ENCODE measurements at regions not wholly inside any gene's neighbourhood (a gene's known extent, or its start where the extent isn't known, plus 50 kb on each side); places are given as distances from the start of the nearest gene placed in this dataset.

DNA sequence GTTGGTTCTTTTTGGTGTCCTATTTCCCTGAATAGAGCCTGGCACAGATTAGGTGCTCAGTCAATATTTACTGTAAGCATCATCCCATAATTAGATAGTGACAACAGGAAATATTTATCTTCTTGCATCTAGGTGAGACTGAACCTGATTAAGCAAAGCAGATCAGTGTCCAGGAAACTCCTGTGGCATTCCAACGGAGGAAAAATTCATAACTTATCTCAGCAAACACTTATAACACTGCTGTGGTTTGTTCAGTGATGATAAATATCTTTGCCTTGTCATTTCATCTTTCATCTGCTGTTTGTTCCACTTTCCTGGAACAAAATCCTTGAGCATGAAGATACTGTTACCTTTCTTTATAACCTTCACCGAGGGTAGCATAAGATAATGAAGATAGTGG lies 1160.3 kb upstream of the AUTS2 start:
- Histone ChIP-seq H3K4me2 (ENCODE audit: low read length) (no peak overlapping the region), H3K9me2 (replicated peaks; ENCODE audit: control insufficient read depth, low read length) (no peaks in the 10 kb centered on the region)

DNA sequence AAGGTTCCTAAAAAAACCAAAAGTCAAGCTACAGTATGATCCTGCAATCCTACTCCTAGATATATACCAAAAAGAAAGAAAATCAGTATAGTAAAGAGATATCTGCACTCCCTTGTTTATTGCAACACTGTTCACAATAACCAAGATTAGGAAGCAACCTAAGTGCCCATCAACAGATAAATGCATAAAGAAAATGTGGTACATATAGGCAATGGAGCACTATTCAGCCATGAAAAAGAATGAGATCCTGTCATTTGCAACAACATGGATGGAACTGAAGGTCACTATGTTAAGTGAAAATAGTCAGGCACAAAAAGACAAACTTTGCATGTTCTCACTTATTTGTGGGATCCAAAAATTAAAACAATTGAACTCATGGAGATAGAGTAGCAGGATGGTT lies 1159.5 kb upstream of the AUTS2 start:
- Histone ChIP-seq H3F3A (ENCODE audit: control insufficient read depth, insufficient read depth) (no peaks in the 10 kb centered on the region), H3K9me2 (replicated peaks; ENCODE audit: control insufficient read depth, low read length) (no peaks in the 10 kb centered on the region), H4K20me1 (ENCODE audit: control insufficient read depth, insufficient read depth, low read depth, low read length) (no peaks in the 10 kb centered on the region), H3K4me2 (ENCODE audit: low read length) (no peak overlapping the region), H3K4me3 (ENCODE audit: low read length) (no peak overlapping the region), H3K9me3 (ENCODE audit: control insufficient read depth, insufficient read depth, low read length) (peaks cover 8% of the 10 kb centered on the region; the same call in 1 of the 2 replicates), H3K27me3 (ENCODE audit: control insufficient read depth, low read length) (no peaks in the 10 kb centered on the region), H3K4me1 (ENCODE audit: control insufficient read depth, low read length) (no peaks in the 10 kb centered on the region), H3K36me3 (ENCODE audit: control insufficient read depth, low read length) (no peaks in the 10 kb centered on the region), H3K27ac (ENCODE audit: low read depth, low read length) (no peak overlapping the region), H3K79me2 (ENCODE audit: control insufficient read depth, low read length) (no peaks in the 10 kb centered on the region)
- TF ChIP-seq EZH2phosphoT487 (IDR thresholded peaks at IDR 0.05; ENCODE audit: borderline replicate concordance, low read length), result no peak

More for the DNA sequence above, 1160.3 kb upstream of the AUTS2 start:
- Histone ChIP-seq H3K27ac (ENCODE audit: low read depth, low read length) (no peak overlapping the region), H3K4me3 (ENCODE audit: low read length) (no peak overlapping the region), H3K27me3 (ENCODE audit: control insufficient read depth, low read length) (no peaks in the 10 kb centered on the region), H3K9me3 (ENCODE audit: control insufficient read depth, insufficient read depth, low read length) (peaks cover 8% of the 10 kb centered on the region; the same call in 1 of the 2 replicates), H3F3A (ENCODE audit: control insufficient read depth, insufficient read depth) (no peaks in the 10 kb centered on the region), H3K36me3 (ENCODE audit: control insufficient read depth, low read length) (no peaks in the 10 kb centered on the region), H3K79me2 (ENCODE audit: control insufficient read depth, low read length) (no peaks in the 10 kb centered on the region), H3K4me1 (ENCODE audit: control insufficient read depth, low read length) (no peaks in the 10 kb centered on the region), H4K20me1 (ENCODE audit: control insufficient read depth, insufficient read depth, low read depth, low read length) (no peaks in the 10 kb centered on the region)
- TF ChIP-seq CTCF (IDR thresholded peaks at IDR 0.05; ENCODE audit: low read depth, low read length, poor library complexity, severe bottlenecking) (no peak), EZH2phosphoT487 (IDR thresholded peaks at IDR 0.05; ENCODE audit: borderline replicate concordance, low read length) (no peak)

DNA sequence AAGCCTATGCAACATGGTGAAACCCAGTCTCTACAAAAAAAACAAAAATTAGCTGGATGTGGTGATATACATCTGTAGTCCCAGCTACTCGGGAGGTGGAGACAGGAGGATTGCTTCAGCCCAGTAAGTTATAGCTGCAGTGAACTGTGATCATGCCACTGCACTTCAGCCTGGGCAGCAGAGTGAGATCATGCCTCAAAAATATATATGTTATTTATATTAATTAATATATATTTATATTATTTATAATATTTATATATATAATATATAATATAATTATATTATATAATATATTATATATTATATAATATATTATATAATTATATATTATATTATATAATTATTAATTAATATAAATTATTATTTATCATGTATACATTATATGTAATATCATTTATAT lies 1158.4 kb upstream of the AUTS2 start:
- H3K9me2 ChIP-seq (replicated peaks; ENCODE audit: control insufficient read depth, low read length), result no peaks in the 10 kb centered on the region
- H3K4me1 ChIP-seq (ENCODE audit: control insufficient read depth, low read length), result no peaks in the 10 kb centered on the region
- peaks cover 8% of the 10 kb centered on the region; the same call in 1 of the 2 replicates for H3K9me3 ChIP-seq (ENCODE audit: control insufficient read depth, insufficient read depth, low read length)
- TF ChIP-seq CTCF (IDR thresholded peaks at IDR 0.05; ENCODE audit: low read depth, low read length, poor library complexity, severe bottlenecking), result no peak
- no peak for TF ChIP-seq EZH2phosphoT487 (IDR thresholded peaks at IDR 0.05; ENCODE audit: borderline replicate concordance, low read length)
- no peaks in the 10 kb centered on the region for H4K20me1 ChIP-seq (ENCODE audit: control insufficient read depth, insufficient read depth, low read depth, low read length)
- no peaks in the 10 kb centered on the region for H3F3A ChIP-seq (ENCODE audit: control insufficient read depth, insufficient read depth)
- no peak overlapping the region for H3K4me3 ChIP-seq (ENCODE audit: low read length)
- H3K36me3 ChIP-seq (ENCODE audit: control insufficient read depth, low read length), result no peaks in the 10 kb centered on the region
- H3K27ac ChIP-seq (ENCODE audit: low read depth, low read length), result no peak overlapping the region
- no peaks in the 10 kb centered on the region for H3K79me2 ChIP-seq (ENCODE audit: control insufficient read depth, low read length)
- no peak overlapping the region for H3K4me2 ChIP-seq (ENCODE audit: low read length)
- H3K27me3 ChIP-seq (ENCODE audit: control insufficient read depth, low read length), result no peaks in the 10 kb centered on the region

DNA sequence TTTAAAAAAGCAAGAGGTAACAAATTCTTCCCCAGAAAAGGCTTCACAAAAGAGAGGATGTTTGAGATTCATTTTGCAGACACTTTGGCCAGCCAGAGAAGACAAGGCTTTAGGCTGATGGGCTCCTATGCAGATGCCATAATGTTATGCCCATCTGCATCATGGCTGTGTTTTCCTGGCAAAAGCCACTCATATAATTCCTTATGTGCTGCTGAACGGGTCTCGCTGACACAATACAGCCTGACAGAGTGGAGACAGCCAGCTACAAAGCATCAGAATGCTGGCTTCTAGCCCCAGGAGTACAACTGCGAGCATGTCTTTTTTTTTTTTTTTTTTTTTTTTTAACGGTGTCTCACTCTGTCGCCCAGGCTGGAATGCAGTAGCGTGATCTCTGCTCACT lies 1157.4 kb upstream of the AUTS2 start:
- no peaks in the 10 kb centered on the region for H3K27me3 ChIP-seq (ENCODE audit: control insufficient read depth, low read length)
- H3K4me2 ChIP-seq (ENCODE audit: low read length), result no peak overlapping the region
- peaks cover 8% of the 10 kb centered on the region; the same call in 1 of the 2 replicates for H3K9me3 ChIP-seq (ENCODE audit: control insufficient read depth, insufficient read depth, low read length)
- no peaks in the 10 kb centered on the region for H3K79me2 ChIP-seq (ENCODE audit: control insufficient read depth, low read length)
- H3K9me2 ChIP-seq (replicated peaks; ENCODE audit: control insufficient read depth, low read length), result no peaks in the 10 kb centered on the region
- H3K27ac ChIP-seq (ENCODE audit: low read depth, low read length), result no peak overlapping the region
- no peaks in the 10 kb centered on the region for H3F3A ChIP-seq (ENCODE audit: control insufficient read depth, insufficient read depth)
- H3K4me1 ChIP-seq (ENCODE audit: control insufficient read depth, low read length), result no peaks in the 10 kb centered on the region
- no peak overlapping the region for H3K4me3 ChIP-seq (ENCODE audit: low read length)
- no peak for TF ChIP-seq CTCF (IDR thresholded peaks at IDR 0.05; ENCODE audit: low read depth, low read length, poor library complexity, severe bottlenecking)
- no peak for TF ChIP-seq EZH2phosphoT487 (IDR thresholded peaks at IDR 0.05; ENCODE audit: borderline replicate concordance, low read length)
- H3K36me3 ChIP-seq (ENCODE audit: control insufficient read depth, low read length), result no peaks in the 10 kb centered on the region
- no peaks in the 10 kb centered on the region for H4K20me1 ChIP-seq (ENCODE audit: control insufficient read depth, insufficient read depth, low read depth, low read length)

Measured in DOHH2 (cell line).